ENCODE measurements at regions not wholly inside any gene's neighbourhood (a gene's known extent, or its start where the extent isn't known, plus 50 kb on each side); places are given as distances from the start of the nearest gene placed in this dataset.

DNA sequence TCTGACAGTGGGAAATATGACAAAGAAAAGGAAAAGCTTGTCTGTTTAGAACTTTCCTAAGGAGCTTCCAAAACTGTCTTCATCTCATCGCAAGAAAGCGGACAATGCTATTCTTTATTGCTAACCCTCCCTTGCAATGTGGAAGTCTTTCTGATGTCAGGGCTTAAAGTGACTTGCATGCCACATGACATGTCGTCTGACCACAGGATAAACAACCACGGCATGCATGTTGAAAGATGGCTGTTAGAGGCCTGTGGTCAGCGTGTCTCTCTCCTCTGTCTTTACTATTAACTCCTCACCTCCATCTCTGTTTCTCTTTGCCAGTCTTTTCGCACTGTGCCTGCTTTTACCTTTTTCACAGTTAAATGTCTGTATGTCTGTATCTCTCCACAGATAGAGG lies 389.8 kb downstream of the LNPK start:
- H3K9me2 ChIP-seq (ENCODE audit: low read depth, low read length), result no peaks in the 10 kb centered on the region
- H3K27me3 ChIP-seq (ENCODE audit: insufficient read depth, low read length), result no peaks in the 10 kb centered on the region
- H3F3A ChIP-seq (ENCODE audit: insufficient read depth, low read length), result no peaks in the 10 kb centered on the region
- H2AFZ ChIP-seq (ENCODE audit: low read length), result no peak overlapping the region
- H3K9ac ChIP-seq (ENCODE audit: low read length), result no peak overlapping the region
- no peak overlapping the region for H3K4me3 ChIP-seq (ENCODE audit: low read depth, low read length, poor library complexity, severe bottlenecking)
- H3K4me2 ChIP-seq (ENCODE audit: low read length), result no peak overlapping the region
- H3K9me3 ChIP-seq (ENCODE audit: low read length), result no peaks in the 10 kb centered on the region
- no peaks in the 10 kb centered on the region for H3K79me2 ChIP-seq (ENCODE audit: insufficient read depth, low read length)
- no peaks in the 10 kb centered on the region for H3K36me3 ChIP-seq (ENCODE audit: insufficient read depth, low read length)
- no peaks in the 10 kb centered on the region for H3K4me1 ChIP-seq (ENCODE audit: insufficient read depth, low read length, severe bottlenecking)
- no peaks in the 10 kb centered on the region for H4K20me1 ChIP-seq (ENCODE audit: insufficient read depth, low read length)
- H3K27ac ChIP-seq (ENCODE audit: low read depth, low read length, poor library complexity, severe bottlenecking), result no peak overlapping the region
- TF ChIP-seq EZH2 (IDR thresholded peaks at IDR 0.05; ENCODE audit: borderline replicate concordance, low read length), result no peak
- TF ChIP-seq, protein P1, sequence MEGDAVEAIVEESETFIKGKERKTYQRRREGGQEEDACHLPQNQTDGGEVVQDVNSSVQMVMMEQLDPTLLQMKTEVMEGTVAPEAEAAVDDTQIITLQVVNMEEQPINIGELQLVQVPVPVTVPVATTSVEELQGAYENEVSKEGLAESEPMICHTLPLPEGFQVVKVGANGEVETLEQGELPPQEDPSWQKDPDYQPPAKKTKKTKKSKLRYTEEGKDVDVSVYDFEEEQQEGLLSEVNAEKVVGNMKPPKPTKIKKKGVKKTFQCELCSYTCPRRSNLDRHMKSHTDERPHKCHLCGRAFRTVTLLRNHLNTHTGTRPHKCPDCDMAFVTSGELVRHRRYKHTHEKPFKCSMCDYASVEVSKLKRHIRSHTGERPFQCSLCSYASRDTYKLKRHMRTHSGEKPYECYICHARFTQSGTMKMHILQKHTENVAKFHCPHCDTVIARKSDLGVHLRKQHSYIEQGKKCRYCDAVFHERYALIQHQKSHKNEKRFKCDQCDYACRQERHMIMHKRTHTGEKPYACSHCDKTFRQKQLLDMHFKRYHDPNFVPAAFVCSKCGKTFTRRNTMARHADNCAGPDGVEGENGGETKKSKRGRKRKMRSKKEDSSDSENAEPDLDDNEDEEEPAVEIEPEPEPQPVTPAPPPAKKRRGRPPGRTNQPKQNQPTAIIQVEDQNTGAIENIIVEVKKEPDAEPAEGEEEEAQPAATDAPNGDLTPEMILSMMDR (IDR thresholded peaks at IDR 0.05; ENCODE audit: low read length), result no peak

DNA sequence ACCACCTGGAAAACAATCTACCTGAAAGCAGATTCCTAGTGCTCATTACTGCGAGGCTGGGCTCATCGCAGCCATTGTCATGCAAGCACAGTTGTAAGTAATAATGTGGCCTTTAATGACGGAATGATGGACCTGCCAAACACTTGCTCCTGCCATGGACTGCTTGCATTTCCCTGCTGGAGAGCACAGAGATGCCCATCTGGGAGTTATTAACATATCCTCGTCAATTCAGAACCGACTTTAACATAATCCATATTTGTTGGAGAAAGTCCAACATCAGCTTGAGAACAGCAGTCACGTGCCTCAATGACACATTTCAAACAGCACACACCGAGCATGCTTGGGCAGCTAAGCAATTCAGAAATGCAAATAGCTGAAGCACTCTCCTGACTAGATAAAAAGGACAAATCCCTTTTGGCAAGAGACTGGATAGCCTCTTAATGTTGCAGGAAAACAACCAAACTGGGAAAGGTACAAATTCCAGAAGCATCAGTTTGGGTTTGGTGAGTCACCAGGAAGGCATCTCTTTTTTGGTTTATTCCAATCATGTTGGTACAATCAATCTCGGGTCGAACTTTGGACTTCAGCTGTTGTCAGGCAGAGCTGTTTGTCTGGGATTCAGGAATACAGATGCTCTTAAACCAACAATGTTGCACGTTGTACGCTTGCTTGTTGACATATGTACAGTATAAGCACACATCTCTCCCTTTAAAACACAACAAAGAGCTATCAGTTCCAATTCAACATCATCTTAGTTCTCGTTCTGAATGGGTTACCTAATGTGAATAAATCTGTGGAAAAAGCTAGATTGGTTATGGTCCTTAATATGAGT lies 395.8 kb downstream of the LNPK start:
- no peaks in the 10 kb centered on the region for H3K9me3 ChIP-seq (ENCODE audit: low read length)
- H3K9ac ChIP-seq (ENCODE audit: low read length), result no peak overlapping the region
- no peaks in the 10 kb centered on the region for H3K27me3 ChIP-seq (ENCODE audit: insufficient read depth, low read length)
- no peak for TF ChIP-seq EZH2 (IDR thresholded peaks at IDR 0.05; ENCODE audit: borderline replicate concordance, low read length)
- TF ChIP-seq, protein P1 (IDR thresholded peaks at IDR 0.05; ENCODE audit: low read length), result no peak
- H3K27ac ChIP-seq (ENCODE audit: low read depth, low read length, poor library complexity, severe bottlenecking), result no peak overlapping the region
- no peak overlapping the region for H2AFZ ChIP-seq (ENCODE audit: low read length)
- H3K4me2 ChIP-seq (ENCODE audit: low read length), result no peak overlapping the region
- no peak overlapping the region for H3K4me3 ChIP-seq (ENCODE audit: low read depth, low read length, poor library complexity, severe bottlenecking)
- H3K36me3 ChIP-seq (ENCODE audit: insufficient read depth, low read length), result no peaks in the 10 kb centered on the region
- no peaks in the 10 kb centered on the region for H4K20me1 ChIP-seq (ENCODE audit: insufficient read depth, low read length)
- no peaks in the 10 kb centered on the region for H3K9me2 ChIP-seq (ENCODE audit: low read depth, low read length)
- H3K79me2 ChIP-seq (ENCODE audit: insufficient read depth, low read length), result no peaks in the 10 kb centered on the region
- H3F3A ChIP-seq (ENCODE audit: insufficient read depth, low read length), result no peaks in the 10 kb centered on the region
- H3K4me1 ChIP-seq (ENCODE audit: insufficient read depth, low read length, severe bottlenecking), result no peaks in the 10 kb centered on the region

DNA sequence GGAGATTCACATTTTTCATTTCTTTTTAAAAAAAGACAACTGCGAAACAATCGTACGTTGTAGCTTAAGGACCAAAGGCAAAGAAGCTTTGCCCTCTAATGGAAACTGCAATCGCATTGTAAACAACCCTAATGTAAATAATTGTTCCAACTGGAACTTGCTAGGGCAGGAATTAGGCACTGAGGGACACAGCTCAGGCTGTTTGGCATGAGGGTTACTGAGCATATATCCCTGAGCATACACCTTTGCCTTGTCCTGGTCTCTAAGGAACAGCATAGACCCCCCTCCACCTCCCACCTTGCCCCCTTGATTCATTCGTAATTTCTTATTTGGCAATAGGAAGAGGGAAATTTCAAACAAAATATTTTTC lies 396.4 kb downstream of the LNPK start:
- no peaks in the 10 kb centered on the region for H3K9me3 ChIP-seq (ENCODE audit: low read length)
- H3K79me2 ChIP-seq (ENCODE audit: insufficient read depth, low read length), result no peaks in the 10 kb centered on the region
- no peak for TF ChIP-seq EZH2 (IDR thresholded peaks at IDR 0.05; ENCODE audit: borderline replicate concordance, low read length)
- TF ChIP-seq, protein P1 (IDR thresholded peaks at IDR 0.05; ENCODE audit: low read length), result no peak
- H4K20me1 ChIP-seq (ENCODE audit: insufficient read depth, low read length), result no peaks in the 10 kb centered on the region
- H3K4me3 ChIP-seq (ENCODE audit: low read depth, low read length, poor library complexity, severe bottlenecking), result no peak overlapping the region
- no peak overlapping the region for H2AFZ ChIP-seq (ENCODE audit: low read length)
- H3K4me1 ChIP-seq (ENCODE audit: insufficient read depth, low read length, severe bottlenecking), result no peaks in the 10 kb centered on the region
- no peaks in the 10 kb centered on the region for H3F3A ChIP-seq (ENCODE audit: insufficient read depth, low read length)
- no peak overlapping the region for H3K27ac ChIP-seq (ENCODE audit: low read depth, low read length, poor library complexity, severe bottlenecking)
- no peak overlapping the region for H3K4me2 ChIP-seq (ENCODE audit: low read length)
- no peak overlapping the region for H3K9ac ChIP-seq (ENCODE audit: low read length)
- H3K36me3 ChIP-seq (ENCODE audit: insufficient read depth, low read length), result no peaks in the 10 kb centered on the region
- no peaks in the 10 kb centered on the region for H3K9me2 ChIP-seq (ENCODE audit: low read depth, low read length)
- H3K27me3 ChIP-seq (ENCODE audit: insufficient read depth, low read length), result no peaks in the 10 kb centered on the region
